DLD1 (cell line): ENCODE measurements at regions not wholly inside any gene's neighbourhood (a gene's known extent, or its start where the extent isn't known, plus 50 kb on each side); places are given as distances from the start of the nearest gene placed in this dataset.

ENCODE experiments used
- in situ Hi-C: cut with HindIII; loops from 2 replicates; pipeline ENCODE4 v1.10.0; 2017; ENCODE audit warnings: low sequenced_read_pairs

DNA sequence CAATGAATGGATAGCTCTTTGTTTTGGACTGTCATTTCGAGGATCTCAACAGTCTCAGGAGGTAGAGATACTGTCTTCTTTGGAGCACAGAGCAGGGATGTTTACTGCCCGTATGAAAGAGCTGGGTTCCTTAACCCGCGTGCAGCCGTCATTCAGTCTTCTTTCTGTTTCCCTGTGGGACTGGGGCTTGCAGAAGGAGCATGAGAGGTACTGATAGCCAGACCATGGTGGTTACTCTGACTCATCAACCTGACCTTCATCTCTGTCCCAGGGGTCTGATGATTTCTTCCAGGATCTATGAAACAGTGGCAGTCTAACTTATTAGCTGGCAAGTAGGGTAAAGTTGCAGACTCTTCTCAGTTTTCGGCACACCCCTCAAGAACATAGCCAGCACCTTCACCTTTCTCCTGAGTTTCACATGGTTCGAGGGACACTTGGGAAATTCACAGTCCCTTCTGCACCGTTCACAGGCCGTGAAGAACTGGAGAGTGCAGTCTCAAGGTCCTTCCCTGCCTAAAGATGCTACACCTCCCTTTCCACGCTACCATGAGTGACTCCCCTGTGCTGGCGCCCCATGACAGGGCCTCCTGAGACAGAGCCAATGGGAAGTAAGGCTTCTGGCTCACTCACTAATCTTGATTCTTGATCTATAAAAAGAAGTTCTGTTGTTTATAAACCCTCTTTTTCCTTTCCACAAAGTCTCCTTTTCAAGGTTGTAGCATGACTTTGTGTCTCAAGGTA, 226.2 kb downstream of the MC4R start:
- in situ Hi-C loops, result no loop called here

DNA sequence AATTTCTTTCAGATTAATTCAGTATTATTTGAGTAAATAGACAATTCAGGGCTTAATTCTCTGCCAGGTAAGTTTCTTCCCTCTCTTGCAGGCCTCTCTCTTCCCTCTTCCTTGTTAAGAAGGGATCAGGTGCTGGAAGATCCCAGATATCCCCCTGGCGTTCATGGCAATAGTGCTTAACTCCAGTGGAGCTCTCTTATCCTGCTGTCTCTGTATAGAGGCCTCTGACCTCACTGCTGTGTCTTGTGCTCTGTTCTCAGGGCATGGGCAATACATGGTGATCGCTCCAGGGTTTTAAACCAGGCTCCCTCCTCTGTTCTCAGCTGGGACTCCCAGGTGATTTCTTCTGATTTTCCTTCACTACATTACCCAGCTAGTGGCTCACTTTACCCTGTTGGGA, 226.8 kb downstream of the MC4R start:
- in situ Hi-C loops, result no loop called here

DNA sequence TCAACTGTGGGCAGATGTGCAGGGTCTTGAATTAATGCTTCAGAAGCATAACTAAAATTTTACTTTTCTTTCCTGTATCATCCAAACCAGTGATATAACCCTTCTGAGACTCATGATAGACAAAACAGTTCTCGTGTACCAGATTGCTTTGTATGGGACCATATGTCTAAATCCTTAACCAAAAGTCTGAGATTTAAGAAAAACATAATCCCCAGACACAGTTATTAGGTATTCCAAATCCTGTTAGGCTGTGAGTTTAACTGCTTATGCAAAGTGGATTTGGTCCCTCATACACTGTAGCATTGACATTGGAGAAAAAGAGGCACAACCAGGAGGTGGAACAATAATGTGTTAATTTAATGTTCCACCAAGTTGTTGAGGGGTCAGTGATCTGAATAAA, 235.0 kb downstream of the PMAIP1 start:
- in situ Hi-C loops, result no loop called here

DNA sequence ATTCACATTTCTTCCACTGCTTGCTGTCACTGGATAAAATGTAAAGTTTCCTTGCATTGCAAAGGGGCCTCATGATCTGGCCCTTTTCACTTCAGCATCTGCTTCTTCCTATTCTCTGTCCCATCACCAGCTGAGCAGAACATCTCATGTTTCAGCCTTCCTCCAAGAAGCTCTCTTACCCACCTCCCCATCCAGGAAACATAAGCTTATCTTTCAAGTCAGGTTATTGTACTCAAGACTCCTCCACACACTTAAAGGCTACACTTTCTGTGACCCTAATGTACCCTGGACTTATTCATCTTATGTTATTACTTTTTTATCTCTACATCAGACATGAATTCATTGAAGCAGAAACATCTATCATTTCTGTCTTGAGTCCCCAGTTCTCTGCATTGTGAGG, 230.5 kb downstream of the PMAIP1 start:
- in situ Hi-C loops, result no loop called here

DNA sequence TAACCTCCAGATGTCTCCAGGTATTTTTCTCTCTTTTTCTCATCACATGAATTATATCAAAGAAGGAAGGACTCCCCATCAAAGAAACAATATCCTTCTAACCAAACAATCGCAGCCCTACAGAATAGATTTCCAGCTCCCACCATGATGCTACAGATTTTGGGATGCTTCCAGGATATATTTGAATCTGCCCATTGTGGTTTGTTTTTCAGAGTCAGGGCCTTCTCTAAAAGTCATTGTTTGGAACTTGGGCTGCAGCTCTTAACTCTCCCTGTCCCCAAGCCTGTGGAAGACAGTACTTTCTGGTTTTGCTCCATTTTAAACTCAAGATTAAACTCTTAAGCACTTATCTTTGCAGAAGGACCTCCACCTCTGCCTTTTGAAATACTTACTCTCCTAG, 223.2 kb downstream of the PMAIP1 start:
- in situ Hi-C loops, result no loop called here

DNA sequence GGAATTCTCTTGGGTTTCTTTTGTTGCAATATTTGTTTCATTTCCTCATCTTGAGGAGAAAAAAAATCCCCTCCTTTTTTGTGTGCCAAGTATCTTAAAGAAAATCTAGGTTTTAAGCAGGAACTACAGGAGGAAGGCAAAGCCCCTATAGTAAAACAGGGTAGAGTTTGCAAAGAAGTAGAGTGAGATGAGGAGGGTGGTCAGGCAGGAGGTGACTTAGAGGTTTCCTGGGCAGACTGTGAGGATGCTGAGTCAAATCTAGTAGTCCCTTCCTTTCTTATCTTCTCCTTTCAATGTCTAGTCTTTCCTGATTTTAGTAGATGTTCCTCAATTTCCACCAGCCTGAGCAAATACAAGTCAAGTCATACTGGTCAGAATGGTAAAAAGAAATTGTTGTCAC, 222.5 kb downstream of the PMAIP1 start:
- in situ Hi-C loops, result no loop called here

DNA sequence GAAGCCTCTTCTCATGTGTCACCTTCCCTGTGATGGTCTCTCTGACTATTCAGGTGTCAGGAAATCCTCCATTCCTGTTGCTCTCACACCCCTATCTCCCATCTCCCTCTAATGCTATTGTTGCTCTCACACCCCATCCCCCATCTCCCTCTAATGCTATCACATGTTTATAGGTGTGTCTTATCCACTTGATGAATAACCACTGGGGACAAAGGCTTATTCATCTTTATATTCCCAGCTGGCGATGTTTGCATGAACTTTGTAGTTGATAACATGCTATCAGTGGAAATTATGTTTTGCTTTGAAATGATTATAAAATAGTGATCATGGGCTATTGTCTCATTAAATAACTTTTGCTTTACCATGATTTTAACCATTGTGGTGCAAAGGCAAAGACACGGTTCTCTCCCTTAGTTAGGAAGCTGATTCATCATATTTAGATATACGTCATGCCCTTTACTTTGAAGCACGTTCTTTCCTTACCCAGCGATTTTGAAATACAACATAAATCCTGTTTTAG, 220.5 kb downstream of the PMAIP1 start:
- in situ Hi-C loops, result no loop called here

DNA sequence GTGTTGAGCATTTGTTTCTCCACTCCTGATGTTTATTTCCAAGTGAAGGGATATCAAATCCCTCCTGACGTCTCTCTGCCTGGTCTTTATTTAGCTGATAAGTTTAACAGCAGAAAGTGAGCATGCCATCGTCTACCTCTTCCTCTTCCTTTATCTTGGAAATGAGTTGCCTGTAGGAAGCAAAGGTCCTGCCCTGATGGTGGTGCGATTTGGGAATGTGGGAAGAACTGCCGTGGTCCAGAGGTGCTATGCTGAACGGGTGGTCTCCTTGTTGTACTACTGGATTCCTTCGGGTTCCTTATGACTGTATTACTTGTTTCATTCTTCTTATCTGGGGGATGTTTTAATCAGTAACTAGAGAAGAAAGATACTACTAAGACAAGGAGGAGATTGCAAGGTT, 217.5 kb downstream of the PMAIP1 start:
- in situ Hi-C loops, result no loop called here

DNA sequence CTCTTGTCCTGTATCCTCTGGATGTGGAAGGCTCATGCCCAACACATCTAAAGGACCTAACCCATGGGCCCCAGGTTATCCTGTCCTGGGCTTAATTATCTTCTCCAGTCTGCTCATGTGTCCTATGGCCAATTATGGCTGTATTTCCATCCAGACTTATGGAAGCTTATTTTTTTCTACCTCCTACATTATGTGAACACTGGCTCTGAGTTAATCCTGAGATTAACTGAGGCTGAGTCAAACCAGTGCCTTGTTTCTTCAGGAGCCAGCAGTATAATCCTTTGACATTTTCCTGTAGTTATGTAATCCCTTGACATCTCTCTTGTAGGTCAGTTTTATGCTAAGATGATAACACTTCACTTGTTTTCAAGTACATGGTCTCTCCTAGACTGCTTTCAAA, 213.6 kb downstream of the PMAIP1 start:
- in situ Hi-C loops, result no loop called here

DNA sequence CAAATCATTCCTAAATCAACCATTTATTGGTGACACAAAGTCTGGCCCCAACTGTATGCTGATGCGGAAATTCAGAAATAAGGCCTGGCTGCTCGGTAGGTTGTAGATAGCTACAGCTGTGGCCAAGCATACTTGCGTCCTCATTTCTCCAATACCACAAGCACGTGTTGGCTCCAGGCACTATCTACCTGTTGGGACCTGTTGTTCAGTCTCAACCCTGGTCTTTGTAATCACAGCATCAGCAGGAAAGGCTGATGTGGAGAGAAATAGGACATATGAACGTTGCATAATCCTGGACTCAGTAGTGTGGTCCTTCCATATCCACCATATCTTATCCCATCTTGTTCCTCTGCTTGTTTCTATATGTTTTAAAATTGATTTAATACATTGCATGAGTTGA, 212.6 kb downstream of the PMAIP1 start:
- in situ Hi-C loops, result no loop called here

DNA sequence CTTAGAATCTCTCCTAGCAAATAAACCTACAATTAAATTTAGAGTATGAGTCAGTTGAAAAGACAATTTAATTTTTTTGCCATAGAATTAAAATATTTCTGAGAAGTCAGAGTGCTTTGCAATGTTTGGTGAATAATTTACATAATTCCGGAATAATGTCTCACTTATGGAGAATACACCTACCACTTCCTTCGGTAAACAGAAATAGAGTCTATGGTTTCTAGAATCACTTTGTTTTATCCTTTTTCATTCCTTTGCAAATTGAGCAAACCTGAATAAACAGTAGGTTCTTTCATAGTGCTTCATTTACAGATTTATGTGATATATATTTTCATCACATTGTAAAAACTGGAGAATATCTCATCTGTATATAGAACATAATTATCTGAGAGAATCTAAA, 211.7 kb downstream of the PMAIP1 start:
- in situ Hi-C loops, result no loop called here

DNA sequence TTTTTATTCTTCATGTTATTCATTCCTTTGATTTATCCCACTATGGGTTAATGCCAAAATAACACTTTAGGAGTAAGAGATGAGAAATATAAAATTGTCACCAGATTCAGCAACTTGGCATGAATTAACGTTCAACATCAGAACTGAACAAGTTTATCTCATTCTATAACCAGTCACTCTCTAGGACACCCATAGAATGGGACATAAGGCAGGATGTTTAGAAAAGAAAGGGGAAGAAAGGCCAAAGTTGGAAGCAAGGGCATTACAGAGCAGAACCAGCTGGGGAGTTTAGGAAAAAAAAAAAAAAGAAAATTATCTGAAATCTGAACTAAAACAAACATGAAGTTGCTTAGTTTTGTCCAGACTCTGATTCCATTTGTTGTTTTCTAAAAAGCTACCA, 211.0 kb downstream of the PMAIP1 start:
- in situ Hi-C loops, result no loop called here

DNA sequence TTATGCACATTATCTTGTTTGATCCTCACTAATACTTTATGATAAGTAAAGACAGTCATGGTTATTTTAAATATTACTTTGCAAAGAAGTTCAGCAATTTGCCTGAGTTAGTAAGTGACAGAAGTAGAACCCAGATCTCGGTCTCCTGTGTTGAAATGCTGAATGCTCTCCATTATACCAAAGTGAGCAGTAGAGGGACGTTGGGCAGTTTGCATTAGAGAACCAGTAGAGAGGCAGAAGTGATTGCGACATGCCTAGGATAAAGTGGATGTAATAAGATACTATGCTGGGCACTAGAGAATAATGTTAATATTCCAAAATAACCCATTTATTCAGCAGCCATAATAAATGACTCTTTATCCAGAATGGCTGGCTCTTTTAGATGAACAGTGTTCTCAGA, 201.0 kb downstream of the PMAIP1 start:
- in situ Hi-C loops, result no loop called here

DNA sequence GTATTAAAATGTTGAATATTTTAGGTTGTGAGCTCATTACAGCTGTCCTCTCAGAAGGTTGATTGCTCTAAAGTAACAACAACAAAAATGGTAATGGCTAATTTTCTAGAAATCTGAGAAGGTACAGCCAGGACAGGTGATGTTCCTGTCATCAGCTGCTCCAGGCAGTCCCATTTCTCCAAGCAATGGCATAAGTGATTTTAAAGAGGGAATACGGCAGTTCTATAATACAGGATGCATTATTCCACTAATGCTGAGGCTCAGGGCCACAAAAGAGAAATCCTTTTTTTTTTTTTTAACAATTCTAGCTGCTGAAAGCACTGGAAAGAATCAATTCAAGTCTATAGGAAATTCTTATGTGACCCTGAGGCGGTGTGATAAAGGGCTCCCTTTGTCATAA, 199.9 kb downstream of the PMAIP1 start:
- in situ Hi-C loops, result no loop called here

DNA sequence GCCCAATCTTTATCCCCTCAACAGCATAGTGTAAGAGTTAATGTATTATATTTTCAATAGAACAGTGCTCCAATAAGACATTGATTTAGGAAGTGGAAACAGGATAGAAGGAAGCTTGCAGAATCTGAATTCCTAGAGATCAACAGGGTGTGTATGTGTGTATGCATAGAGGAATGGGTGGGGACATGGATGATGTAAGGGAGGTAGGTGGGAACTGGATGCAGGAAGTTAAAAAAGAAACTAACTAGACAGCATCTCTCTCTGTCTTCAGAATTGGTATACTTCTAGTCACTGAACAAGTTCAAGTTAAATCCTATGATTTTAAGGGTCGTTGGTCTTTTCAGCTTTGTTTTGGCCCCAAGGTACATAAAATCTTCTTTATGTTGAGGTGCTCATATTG, 196.6 kb downstream of the PMAIP1 start:
- in situ Hi-C loops, result no loop called here

DNA sequence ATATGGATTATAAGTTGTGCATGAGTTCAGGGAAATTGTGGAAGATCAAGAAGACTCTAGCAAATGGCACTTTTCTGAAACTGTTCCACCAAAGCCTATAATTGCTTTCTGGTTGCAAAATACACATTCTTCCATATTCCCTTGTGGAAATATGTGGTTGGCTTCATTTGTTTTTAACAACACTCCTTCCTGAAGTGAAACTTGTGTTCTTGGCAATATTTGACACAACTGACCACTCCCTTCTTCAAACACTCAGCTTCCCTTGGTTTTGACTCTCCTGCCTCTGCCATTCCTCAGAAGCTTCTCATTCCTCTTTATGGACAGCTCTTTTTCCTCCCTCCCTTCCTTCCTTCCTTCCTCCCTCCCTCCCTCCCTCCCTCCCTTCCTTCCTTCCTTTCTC, 192.3 kb downstream of the PMAIP1 start:
- in situ Hi-C loops, result no loop called here

DNA sequence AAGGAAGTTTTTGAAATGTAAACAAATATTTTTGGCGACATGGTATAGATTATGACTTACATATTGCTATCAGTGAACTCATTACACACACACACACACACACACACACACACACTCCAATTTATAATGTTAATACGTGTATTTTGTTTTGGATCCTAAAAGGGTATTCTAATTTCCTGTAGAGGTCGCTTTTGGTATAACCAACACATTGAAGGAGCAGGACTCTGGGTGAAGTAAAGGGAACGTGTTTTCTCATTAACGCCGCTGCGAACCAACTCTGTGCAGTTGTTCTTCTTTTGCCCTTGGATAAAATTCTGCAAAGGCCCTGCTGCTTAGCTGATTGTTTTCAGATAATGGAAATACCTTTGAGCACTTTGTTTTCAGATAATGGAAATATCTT, 190.4 kb downstream of the PMAIP1 start:
- in situ Hi-C loops, result no loop called here

DNA sequence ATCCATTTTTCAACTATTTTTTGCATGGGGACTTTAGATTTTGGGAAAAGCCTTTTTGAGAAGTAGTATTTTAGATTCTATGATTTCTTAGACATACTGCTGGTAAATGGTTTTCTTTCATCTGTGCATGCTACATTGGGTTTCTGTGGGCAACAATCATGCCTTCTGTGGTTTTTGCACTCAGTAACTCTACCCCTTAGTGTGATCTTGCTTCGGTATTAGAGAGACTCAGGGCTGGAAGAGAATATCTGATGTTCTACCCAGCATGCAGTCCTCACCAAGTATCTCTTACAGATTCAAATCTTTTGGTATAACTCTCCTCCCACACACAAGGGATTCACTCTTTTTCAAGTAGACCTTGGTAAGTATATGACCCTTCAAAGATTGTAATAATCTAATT, 183.0 kb downstream of the PMAIP1 start:
- in situ Hi-C loops, result no loop called here

DNA sequence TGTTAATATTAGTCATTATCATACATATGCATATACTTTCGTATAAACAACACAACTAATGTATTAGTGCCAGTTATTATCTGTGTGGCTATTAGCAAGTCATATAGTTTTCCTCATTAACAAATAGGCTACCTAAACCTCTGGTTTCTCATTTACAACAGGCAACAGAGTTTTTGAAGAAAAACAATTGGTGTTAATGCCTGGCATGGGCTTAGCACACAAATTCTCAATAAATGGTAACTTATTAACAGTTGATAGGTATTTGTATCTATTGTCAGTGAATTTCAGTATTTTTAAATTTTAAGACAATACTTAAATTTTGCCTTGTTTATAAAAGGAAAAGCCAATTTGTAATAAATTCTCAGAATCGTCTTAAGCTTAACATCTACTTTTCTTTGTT, 182.5 kb downstream of the PMAIP1 start:
- in situ Hi-C loops, result no loop called here

DNA sequence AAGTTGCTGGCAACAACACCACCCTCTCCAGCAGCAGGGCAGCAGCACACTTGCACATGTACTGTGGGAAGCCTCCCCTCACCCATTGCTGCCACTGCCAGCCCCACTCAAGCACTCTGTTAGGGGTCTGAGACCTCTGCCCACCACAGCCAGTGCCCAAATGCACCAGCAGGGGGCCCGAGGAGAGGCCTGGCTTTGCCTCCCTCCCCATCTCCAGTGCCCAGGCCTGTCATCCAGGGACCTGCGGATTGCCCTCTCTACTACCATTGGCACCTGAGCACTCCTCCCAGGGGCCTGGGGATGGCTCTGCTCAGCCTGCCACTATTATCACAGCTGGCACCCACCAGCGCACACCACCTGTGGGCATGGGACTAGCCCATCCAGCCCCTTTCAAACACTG, 175.7 kb downstream of the PMAIP1 start:
- in situ Hi-C loops, result no loop called here

DNA sequence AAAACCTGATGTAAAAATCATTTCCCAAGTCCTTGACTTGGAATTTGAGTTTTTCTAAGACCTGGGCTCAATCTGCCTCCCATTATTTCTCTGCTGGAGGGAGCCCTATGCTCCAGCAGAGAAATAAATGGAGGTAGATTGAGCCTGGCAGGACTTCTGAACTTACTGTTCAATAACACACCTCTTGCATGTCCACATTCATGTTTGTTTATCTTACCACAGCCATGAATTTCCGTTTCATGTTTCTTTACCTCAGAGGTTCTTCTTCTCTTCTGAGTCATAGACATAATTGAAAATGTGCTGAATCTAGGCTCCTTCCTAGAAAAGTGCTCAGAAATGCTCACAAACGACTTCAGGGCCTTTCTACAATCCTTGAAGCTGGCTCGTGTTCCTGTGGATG, 170.8 kb downstream of the PMAIP1 start:
- in situ Hi-C loops, result no loop called here

DNA sequence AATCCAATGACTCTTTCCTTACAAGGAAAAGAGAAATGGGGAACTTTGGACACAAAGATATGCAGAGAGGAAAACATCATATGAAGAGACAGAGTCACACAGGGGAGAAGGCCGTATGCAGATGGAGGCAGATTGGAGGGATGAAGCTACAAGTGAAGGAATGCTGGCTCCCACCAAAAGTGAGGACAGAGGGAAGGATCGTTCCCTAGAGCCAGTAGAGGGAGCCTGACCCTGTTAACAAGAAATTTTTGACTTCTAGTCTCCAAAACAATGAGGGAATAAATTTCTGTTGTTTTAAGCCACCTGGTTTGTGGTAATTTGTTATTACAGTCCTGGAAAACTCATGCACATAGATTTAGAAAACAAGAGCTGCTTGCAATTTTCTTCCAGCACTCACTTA, 169.3 kb downstream of the PMAIP1 start:
- in situ Hi-C loops, result no loop called here
